ENCODE measurements at regions not wholly inside any gene's neighbourhood (a gene's known extent, or its start where the extent isn't known, plus 50 kb on each side); places are given as distances from the start of the nearest gene placed in this dataset.

- Histone ChIP-seq H3K27me3 (no peaks in the 10 kb centered on the region), H3K4me3 (no peak overlapping the region), H3K9me3 (no peaks in the 10 kb centered on the region), H3K4me1 (no peaks in the 10 kb centered on the region), H3K27ac (no peak overlapping the region), H3K36me3 (no peaks in the 10 kb centered on the region)
- intact Hi-C loops (cut with DNase I), result no loop called here
- no peak for DNase-seq
- TF ChIP-seq POLR2A (IDR thresholded peaks at IDR 0.05) (no peak), CTCF (IDR thresholded peaks at IDR 0.05) (no peak)
- WGBS, 2 donors, result 87 to 93% methylated on average over 4 of the region's 4 CpGs
Observed at GRCh38 chr1:218548764-218549163, 203.6 kb downstream of the TGFB2 start.

DNA sequence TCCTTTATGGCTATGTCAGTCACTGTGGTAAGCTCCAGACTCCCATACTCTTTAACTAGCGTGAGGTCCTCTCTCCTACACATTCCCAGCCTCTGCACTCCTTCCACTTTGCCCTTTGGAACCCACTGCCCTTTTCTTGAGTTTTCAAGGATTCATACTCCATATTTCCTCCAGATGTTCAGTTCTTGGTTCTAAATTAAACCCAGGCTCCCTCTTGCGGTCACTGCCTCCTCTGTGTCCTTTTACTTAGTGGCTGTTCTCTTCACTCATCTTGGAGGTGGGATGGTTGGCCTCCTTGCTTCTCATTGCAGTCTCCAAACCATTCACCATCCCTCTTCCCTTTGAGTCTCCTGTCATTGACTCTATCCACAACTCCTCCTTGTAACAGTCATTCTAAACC, 208.1 kb downstream of the TGFB2 start:
- no peak overlapping the region for H3K27ac ChIP-seq
- 80 to 82% methylated on average over 2 of the region's 2 CpGs for WGBS, 2 donors
- intact Hi-C loops (cut with DNase I), result no loop called here
- no peaks in the 10 kb centered on the region for H3K27me3 ChIP-seq
- no peak overlapping the region for H3K4me3 ChIP-seq
- H3K4me1 ChIP-seq, result no peaks in the 10 kb centered on the region
- no peaks in the 10 kb centered on the region for H3K36me3 ChIP-seq
- TF ChIP-seq CTCF (IDR thresholded peaks at IDR 0.05), result no peak
- TF ChIP-seq POLR2A (IDR thresholded peaks at IDR 0.05), result no peak
- DNase-seq, result no peak
- H3K9me3 ChIP-seq, result no peaks in the 10 kb centered on the region

DNA sequence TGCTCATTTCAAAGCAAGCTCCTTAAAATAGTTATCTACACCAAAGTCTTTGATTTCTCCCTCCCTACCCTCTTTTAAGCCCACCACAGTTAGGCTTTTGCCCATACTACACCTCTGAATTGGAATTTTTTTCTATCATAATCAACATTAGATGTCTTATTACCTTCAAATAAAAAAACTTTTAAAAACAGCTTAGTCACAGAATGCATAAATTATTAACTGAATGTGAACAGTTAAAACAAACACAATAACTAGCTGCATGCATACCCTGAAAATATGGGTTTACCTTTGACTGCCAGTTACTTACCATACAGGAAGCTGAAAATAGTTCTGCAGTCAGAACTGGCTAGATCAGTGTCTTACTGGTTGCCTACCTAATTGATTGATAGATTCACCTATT, 210.9 kb downstream of the TGFB2 start:
- no peak for TF ChIP-seq POLR2A (IDR thresholded peaks at IDR 0.05)
- TF ChIP-seq CTCF (IDR thresholded peaks at IDR 0.05), result no peak
- no peaks in the 10 kb centered on the region for H3K9me3 ChIP-seq
- intact Hi-C loops (cut with DNase I), result no loop called here
- H3K27me3 ChIP-seq, result no peaks in the 10 kb centered on the region
- no peaks in the 10 kb centered on the region for H3K4me1 ChIP-seq
- H3K27ac ChIP-seq, result no peak overlapping the region
- no peak for DNase-seq
- no peak overlapping the region for H3K4me3 ChIP-seq
- H3K36me3 ChIP-seq, result no peaks in the 10 kb centered on the region

DNA sequence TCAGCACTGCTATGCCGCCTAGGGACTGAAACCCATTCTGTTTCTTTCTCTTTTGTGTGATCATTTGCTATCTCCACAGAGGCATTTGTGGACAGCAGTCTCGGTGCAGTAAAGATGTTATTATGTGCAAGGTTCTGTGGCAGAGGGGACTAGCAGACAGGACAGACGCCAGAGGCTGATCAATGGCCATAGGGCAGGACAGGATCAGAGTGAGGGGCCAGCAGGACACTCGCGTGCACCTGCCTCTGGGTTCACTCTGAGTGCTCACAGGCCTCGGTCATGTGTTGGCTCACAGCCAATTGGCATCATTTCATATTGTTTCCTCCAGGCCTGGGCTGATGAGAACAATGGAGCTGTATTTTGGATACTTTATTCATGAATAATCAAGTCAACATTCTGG, 212.6 kb downstream of the TGFB2 start:
- Histone ChIP-seq H3K36me3 (no peaks in the 10 kb centered on the region), H3K4me1 (no peaks in the 10 kb centered on the region), H3K9me3 (no peaks in the 10 kb centered on the region), H3K27ac (no peak overlapping the region), H3K27me3 (no peaks in the 10 kb centered on the region), H3K4me3 (no peak overlapping the region)
- no peak for TF ChIP-seq CTCF (IDR thresholded peaks at IDR 0.05)
- no peak for DNase-seq
- WGBS, 2 donors, result 56 to 62% methylated on average over 6 of the region's 6 CpGs
- intact Hi-C loops (cut with DNase I), result no loop called here

DNA sequence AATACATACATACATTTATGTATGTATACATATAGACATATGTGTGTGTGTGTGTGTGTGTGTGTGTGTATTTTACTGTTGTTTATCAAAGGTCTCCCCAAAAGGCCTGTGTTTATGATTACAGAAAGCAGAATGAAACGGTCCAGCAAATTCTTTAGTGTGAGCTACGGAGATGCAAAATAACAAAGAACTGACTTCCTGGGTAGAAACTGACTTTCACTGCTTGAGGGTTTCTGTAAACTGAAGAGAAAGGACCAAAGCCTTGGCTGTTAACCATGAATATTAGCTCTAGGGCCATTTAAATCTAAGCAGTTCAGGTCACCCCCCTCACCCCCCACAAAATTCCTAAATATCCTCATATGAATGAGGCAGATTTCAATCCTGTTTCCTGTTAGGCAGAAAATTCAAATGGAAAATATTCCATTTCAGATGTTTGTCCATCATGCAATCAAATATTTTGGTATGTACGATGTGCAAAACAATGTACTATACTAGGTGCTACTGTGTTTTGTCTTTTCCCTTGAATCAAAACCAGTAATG, 213.2 kb downstream of the TGFB2 start:
- WGBS, 2 donors, result 47 to 68% methylated on average over 3 of the region's 3 CpGs
- no peak for TF ChIP-seq POLR2A (IDR thresholded peaks at IDR 0.05)
- TF ChIP-seq CTCF (IDR thresholded peaks at IDR 0.05), result no peak
- intact Hi-C loops (cut with DNase I), result no loop called here

More for the DNA sequence above, 213.2 kb downstream of the TGFB2 start:
- DNase-seq, result no peak
- Histone ChIP-seq H3K36me3 (no peaks in the 10 kb centered on the region), H3K27ac (no peak overlapping the region), H3K27me3 (no peaks in the 10 kb centered on the region), H3K4me3 (no peak overlapping the region), H3K4me1 (no peaks in the 10 kb centered on the region), H3K9me3 (no peaks in the 10 kb centered on the region)

Measured in esophagus squamous epithelium (tissue), 5 donors.